ENCODE measurements at regions not wholly inside any gene's neighbourhood (a gene's known extent, or its start where the extent isn't known, plus 50 kb on each side); places are given as distances from the start of the nearest gene placed in this dataset.

DNA sequence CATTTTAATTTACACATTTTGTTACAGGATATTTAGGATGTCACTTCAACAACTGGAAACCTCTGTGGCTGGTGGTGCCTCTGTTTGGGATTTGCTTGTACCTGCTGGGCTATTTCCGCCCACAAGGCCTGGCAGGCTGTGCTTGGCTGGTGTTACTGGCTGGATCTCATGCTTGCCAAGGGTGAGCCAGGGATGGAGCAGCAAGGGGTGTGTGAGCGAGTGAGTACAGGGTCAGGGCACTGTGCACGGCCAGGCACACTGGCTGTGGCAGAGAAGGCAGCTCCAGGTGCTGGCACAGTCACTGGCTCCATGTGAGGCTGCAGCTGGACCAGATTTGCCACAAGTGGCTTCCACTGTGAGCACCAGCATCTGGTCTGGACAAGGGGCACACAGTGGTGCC is 1254.8 kb downstream of the SLITRK5 start:
- TF ChIP-seq MAZ (CRISPR knock-in tag; conservative IDR thresholded peaks at IDR 0.05 in 1 of 2, IDR thresholded peaks at IDR 0.05 in 1 of 2), result no peak
- no peak for TF ChIP-seq ZFX (CRISPR knock-in tag; IDR thresholded peaks at IDR 0.05)
- no peak for TF ChIP-seq HNRNPK (IDR thresholded peaks at IDR 0.05; ENCODE audit: low read depth, low read length, poor library complexity, severe bottlenecking)
- TF ChIP-seq, protein P1, sequence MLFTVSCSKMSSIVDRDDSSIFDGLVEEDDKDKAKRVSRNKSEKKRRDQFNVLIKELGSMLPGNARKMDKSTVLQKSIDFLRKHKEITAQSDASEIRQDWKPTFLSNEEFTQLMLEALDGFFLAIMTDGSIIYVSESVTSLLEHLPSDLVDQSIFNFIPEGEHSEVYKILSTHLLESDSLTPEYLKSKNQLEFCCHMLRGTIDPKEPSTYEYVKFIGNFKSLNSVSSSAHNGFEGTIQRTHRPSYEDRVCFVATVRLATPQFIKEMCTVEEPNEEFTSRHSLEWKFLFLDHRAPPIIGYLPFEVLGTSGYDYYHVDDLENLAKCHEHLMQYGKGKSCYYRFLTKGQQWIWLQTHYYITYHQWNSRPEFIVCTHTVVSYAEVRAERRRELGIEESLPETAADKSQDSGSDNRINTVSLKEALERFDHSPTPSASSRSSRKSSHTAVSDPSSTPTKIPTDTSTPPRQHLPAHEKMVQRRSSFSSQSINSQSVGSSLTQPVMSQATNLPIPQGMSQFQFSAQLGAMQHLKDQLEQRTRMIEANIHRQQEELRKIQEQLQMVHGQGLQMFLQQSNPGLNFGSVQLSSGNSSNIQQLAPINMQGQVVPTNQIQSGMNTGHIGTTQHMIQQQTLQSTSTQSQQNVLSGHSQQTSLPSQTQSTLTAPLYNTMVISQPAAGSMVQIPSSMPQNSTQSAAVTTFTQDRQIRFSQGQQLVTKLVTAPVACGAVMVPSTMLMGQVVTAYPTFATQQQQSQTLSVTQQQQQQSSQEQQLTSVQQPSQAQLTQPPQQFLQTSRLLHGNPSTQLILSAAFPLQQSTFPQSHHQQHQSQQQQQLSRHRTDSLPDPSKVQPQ (CRISPR knock-in tag; IDR thresholded peaks at IDR 0.05; ENCODE audit: borderline replicate concordance), result no peak
- TF ChIP-seq IRF2 (CRISPR knock-in tag; IDR thresholded peaks at IDR 0.05), result no peak
- TF ChIP-seq NRF1 (conservative IDR thresholded peaks at IDR 0.05 in 1 of 2, IDR thresholded peaks at IDR 0.05 in 1 of 2), result no peak

All from K562 (cell line).